CD4-positive, alpha-beta T cell (primary cell): ENCODE measurements at regions not wholly inside any gene's neighbourhood (a gene's known extent, or its start where the extent isn't known, plus 50 kb on each side); places are given as distances from the start of the nearest gene placed in this dataset.

Experiments used
- ATAC-seq: fragments of 200-7000 bp; cut with Tn5 transposase; one replicate; pipeline ENCODE4 v1.10.0; 2022; ENCODE audit warnings: mild to moderate bottlenecking; ENCODE audit not compliant: poor library complexity
- CTCF ChIA-PET: fragments of 350-600 bp; sonication (Branson Sonifier 250); formaldehyde crosslinking; loops from one replicate; lab custom pipeline; 2021; ENCODE audit warnings: antibody characterized with exemption, inconsistent platforms; lab: Charles Lee
- POLR2A ChIA-PET: fragments of 350-600 bp; sonication (Branson Sonifier 250); formaldehyde crosslinking; loops from one replicate; lab custom pipeline; 2021; ENCODE audit warnings: antibody characterized with exemption, inconsistent platforms; lab: Charles Lee
- DNase-seq, 14 experiments: peaks; one replicate each; pipeline ENCODE4 v3.0.0-alpha.2; 2013 to 2020; ENCODE audit warnings: mixed read lengths in 2 of 14
- H3K27ac ChIP-seq, 2 donors: one replicate each; pipeline versions ENCODE4 v1.5.1 to v1.7.0; 2013; ENCODE audit warnings: low read length in 2 of 2, low read depth in 1 of 2, mild to moderate bottlenecking in 1 of 2
- H3K27me3 ChIP-seq, 2 experiments: 1 replicate in 1 of 2; 2 replicates in 1 of 2; pipeline versions ENCODE4 v1.6.1 to v1.7.0; 2013; ENCODE audit warnings: low read length in 2 of 2, control low read depth in 1 of 2, mild to moderate bottlenecking in 1 of 2, moderate library complexity in 1 of 2; ENCODE audit not compliant: insufficient read depth in 2 of 2, control insufficient read depth in 1 of 2
- H3K36me3 ChIP-seq: one replicate; pipeline ENCODE4 v1.6.1; 2013; ENCODE audit warnings: low read length, control low read depth; ENCODE audit not compliant: insufficient read depth
- H3K4me1 ChIP-seq: one replicate; pipeline ENCODE4 v1.6.1; 2013; ENCODE audit warnings: low read length, control low read depth; ENCODE audit not compliant: insufficient read depth
- H3K4me3 ChIP-seq: one replicate; pipeline ENCODE4 v1.5.1; 2013; ENCODE audit warnings: mild to moderate bottlenecking, low read length, moderate library complexity
- H3K9me3 ChIP-seq, 2 experiments: 1 replicate in 1 of 2; 2 replicates in 1 of 2; pipeline versions ENCODE4 v1.6.1 to v1.7.0; 2013; ENCODE audit warnings: low read length in 2 of 2, mild to moderate bottlenecking in 2 of 2, control low read depth in 1 of 2, moderate library complexity in 1 of 2; ENCODE audit not compliant: control insufficient read depth in 1 of 2, insufficient read depth in 1 of 2
- H3K27ac Mint-ChIP-seq: one replicate; pipeline ENCODE4 v1.8.0; 2020; ENCODE audit warnings: mixed read lengths
- H3K27me3 Mint-ChIP-seq: one replicate; pipeline ENCODE4 v1.8.0; 2021; ENCODE audit warnings: mixed read lengths
- H3K36me3 Mint-ChIP-seq: one replicate; pipeline ENCODE4 v1.8.0; 2021; ENCODE audit warnings: low read depth, mixed read lengths
- H3K4me1 Mint-ChIP-seq: one replicate; pipeline ENCODE4 v1.8.0; 2021; ENCODE audit warnings: low read depth, mixed read lengths
- H3K4me3 Mint-ChIP-seq: one replicate; pipeline ENCODE4 v1.8.0; 2020; ENCODE audit warnings: mild to moderate bottlenecking, mixed read lengths
- H3K9me3 Mint-ChIP-seq: one replicate; pipeline ENCODE4 v1.8.0; 2020; ENCODE audit warnings: mixed read lengths
- intact Hi-C, 2 experiments: fragments of 100-400 bp; cut with DNase I in 1 of 2; cut with micrococcal nuclease in 1 of 2; formaldehyde crosslinking; loops; one replicate each; pipeline versions ENCODE4 v1.15.1 to v1.9.0; 2023 to 2025; cut with DNase I, micrococcal nuclease
- TF ChIP-seq, protein P1 (sequence below): fragments of 200-600 bp; IDR thresholded peaks from one replicate; pipeline ENCODE4 v1.8.0; 2022; ENCODE audit warnings: antibody characterized with exemption, mild to moderate bottlenecking

- Mint-ChIP-seq H3K27me3 (peaks cover 8% of the 10 kb centered on the region), H3K9me3 (no peaks in the 10 kb centered on the region), H3K36me3 (no peaks in the 10 kb centered on the region), H3K27ac (no peak overlapping the region), H3K4me1 (no peaks in the 10 kb centered on the region), H3K4me3 (no peak overlapping the region)
- ChIA-PET POLR2A (no interaction called here), CTCF (no interaction called here)
- H3K4me3 ChIP-seq, result no peak overlapping the region
- no peak overlapping the region for H3K27ac ChIP-seq
- H3K9me3 ChIP-seq, result no peaks in the 10 kb centered on the region
- intact Hi-C loops, result no loop called here
- no peaks in the 10 kb centered on the region for H3K36me3 ChIP-seq
- no peaks in the 10 kb centered on the region for H3K4me1 ChIP-seq
- TF ChIP-seq, protein P1, sequence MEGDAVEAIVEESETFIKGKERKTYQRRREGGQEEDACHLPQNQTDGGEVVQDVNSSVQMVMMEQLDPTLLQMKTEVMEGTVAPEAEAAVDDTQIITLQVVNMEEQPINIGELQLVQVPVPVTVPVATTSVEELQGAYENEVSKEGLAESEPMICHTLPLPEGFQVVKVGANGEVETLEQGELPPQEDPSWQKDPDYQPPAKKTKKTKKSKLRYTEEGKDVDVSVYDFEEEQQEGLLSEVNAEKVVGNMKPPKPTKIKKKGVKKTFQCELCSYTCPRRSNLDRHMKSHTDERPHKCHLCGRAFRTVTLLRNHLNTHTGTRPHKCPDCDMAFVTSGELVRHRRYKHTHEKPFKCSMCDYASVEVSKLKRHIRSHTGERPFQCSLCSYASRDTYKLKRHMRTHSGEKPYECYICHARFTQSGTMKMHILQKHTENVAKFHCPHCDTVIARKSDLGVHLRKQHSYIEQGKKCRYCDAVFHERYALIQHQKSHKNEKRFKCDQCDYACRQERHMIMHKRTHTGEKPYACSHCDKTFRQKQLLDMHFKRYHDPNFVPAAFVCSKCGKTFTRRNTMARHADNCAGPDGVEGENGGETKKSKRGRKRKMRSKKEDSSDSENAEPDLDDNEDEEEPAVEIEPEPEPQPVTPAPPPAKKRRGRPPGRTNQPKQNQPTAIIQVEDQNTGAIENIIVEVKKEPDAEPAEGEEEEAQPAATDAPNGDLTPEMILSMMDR, result no peak
- no peak for ATAC-seq
- peaks cover 9 to 12% of the 10 kb centered on the region in 2 experiments for H3K27me3 ChIP-seq
- no peak for DNase-seq
These were observed 114.3 kb downstream of the NPIPB5 start for GRCh38 chr16:22624800-22625533.

GRCh38 chr16:22625967-22626366 lies 115.3 kb downstream of the NPIPB5 start:
- Mint-ChIP-seq H3K27me3 (peaks cover 5% of the 10 kb centered on the region), H3K4me3 (no peak overlapping the region), H3K4me1 (no peaks in the 10 kb centered on the region), H3K36me3 (no peaks in the 10 kb centered on the region), H3K9me3 (no peaks in the 10 kb centered on the region), H3K27ac (no peak overlapping the region)
- H3K9me3 ChIP-seq, result no peaks in the 10 kb centered on the region
- ATAC-seq (no peak), DNase-seq (no peak)
- POLR2A ChIA-PET, result no interaction called here
- no peak overlapping the region for H3K27ac ChIP-seq
- H3K27me3 ChIP-seq, result peaks cover 9 to 12% of the 10 kb centered on the region in 2 experiments
- TF ChIP-seq, protein P1, result no peak
- H3K36me3 ChIP-seq, result no peaks in the 10 kb centered on the region
- CTCF ChIA-PET, result no interaction called here
- no peaks in the 10 kb centered on the region for H3K4me1 ChIP-seq
- intact Hi-C loops, result no loop called here
- H3K4me3 ChIP-seq, result no peak overlapping the region

- TF ChIP-seq, protein P1, result no peak
- ATAC-seq (no peak), DNase-seq (no peak)
- no peaks in the 10 kb centered on the region for H3K36me3 Mint-ChIP-seq
- ChIA-PET POLR2A (no interaction called here), CTCF (no interaction called here)
- H3K27me3 ChIP-seq, result peaks cover 9 to 12% of the 10 kb centered on the region in 2 experiments
- H3K9me3 Mint-ChIP-seq, result no peaks in the 10 kb centered on the region
- H3K27me3 Mint-ChIP-seq, result peaks cover 5% of the 10 kb centered on the region
- no peak overlapping the region for H3K27ac Mint-ChIP-seq
- H3K4me3 ChIP-seq, result no peak overlapping the region
- no peak overlapping the region for H3K27ac ChIP-seq
- H3K4me1 Mint-ChIP-seq, result no peaks in the 10 kb centered on the region
- H3K4me1 ChIP-seq, result no peaks in the 10 kb centered on the region
- H3K36me3 ChIP-seq, result no peaks in the 10 kb centered on the region
- intact Hi-C loops, result no loop called here
- H3K9me3 ChIP-seq, result no peaks in the 10 kb centered on the region
- no peak overlapping the region for H3K4me3 Mint-ChIP-seq
These were observed 116.4 kb downstream of the NPIPB5 start for GRCh38 chr16:22627043-22627442.
